Activated gamma-delta T cell treated with Interleukin-2 at 50 U/mL for 16 hours (primary cell): ENCODE measurements at regions not wholly inside any gene's neighbourhood (a gene's known extent, or its start where the extent isn't known, plus 50 kb on each side); places are given as distances from the start of the nearest gene placed in this dataset.
A peak's percentile ranks its signal among the peaks of the same experiment; 100 is the strongest.

Source experiments
- DNase-seq: peaks from one replicate; pipeline ENCODE4 v3.0.0-alpha.2; 2020

DNA sequence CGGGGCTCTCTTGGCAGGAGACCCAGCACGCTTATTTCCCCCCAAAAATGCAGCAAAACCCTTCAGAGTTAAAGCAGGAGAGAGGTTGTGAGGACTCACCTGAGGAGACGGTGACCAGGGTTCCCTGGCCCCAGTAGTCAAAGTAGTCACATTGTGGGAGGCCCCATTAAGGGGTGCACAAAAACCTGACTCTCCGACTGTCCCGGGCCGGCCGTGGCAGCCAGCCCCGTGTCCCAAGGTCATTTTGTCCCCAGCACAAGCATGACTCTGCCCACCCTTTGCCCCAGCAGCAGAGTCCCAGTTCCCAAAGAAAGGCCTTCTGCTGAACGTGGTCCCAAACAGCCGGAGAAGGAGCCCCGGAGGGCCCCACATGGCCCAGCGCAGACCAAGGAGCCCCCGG is 337.7 kb downstream of the TMEM121 start:
- DNase-seq = no peak

DNA sequence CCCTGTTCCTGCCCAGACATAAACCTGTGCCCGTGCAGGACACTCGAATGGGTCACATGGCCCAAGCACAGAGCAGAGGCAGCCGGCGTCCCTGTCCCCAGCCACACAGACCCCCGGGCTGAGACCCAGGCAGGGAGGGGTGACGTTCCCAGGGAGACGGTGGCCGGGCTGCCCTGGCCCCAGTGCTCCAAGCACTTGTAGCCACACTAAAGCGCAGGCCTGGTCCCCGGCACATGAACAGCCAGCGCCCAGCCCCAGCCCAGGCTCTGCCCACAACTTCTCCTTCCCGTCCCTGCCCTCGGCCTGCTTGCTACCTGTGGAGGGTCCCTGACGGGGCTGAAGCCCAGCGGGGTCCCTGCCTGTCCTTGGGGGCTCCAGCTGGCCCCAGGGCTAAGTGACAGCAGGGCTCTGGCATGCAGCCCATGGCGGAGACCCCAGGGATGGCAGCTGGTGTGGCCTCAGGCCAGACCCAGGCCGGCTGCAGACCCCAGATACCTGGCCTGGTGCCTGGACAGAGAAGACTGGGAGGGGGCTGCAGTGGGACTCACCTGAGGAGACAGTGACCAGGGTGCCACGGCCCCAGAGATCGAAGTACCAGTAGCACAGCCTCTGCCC is 338.4 kb downstream of the TMEM121 start:
- no peak for DNase-seq

DNA sequence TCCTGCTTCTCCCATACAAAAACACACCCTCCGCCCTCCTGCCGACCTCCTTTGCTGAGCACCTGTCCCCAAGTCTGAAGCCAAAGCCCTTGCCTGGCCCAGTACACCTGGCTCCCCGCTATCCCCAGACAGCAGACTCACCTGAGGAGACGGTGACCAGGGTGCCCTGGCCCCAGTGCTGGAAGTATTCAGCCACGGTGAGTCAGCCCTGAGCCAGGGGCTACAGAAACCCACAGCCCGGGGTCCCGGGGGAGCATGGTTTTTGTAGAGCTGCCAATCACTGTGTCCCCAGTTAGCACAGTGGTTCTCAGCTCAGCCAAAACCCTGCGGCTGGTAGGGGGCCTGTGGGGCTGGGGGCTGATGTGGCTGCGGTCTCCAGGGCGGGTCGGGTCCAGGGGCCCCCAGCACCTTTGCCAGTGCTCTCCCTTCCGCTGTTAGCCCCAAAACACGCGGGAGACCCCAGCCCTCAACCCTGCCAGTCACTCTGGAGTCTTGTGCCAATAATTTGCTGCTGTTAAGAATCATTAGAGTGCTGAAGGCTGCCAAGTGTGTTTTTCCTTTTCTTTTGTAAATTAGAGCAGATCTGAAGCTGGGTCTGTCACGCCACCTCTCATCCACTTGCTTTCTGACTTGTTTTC is 339.0 kb downstream of the TMEM121 start:
- DNase-seq = no peak

DNA sequence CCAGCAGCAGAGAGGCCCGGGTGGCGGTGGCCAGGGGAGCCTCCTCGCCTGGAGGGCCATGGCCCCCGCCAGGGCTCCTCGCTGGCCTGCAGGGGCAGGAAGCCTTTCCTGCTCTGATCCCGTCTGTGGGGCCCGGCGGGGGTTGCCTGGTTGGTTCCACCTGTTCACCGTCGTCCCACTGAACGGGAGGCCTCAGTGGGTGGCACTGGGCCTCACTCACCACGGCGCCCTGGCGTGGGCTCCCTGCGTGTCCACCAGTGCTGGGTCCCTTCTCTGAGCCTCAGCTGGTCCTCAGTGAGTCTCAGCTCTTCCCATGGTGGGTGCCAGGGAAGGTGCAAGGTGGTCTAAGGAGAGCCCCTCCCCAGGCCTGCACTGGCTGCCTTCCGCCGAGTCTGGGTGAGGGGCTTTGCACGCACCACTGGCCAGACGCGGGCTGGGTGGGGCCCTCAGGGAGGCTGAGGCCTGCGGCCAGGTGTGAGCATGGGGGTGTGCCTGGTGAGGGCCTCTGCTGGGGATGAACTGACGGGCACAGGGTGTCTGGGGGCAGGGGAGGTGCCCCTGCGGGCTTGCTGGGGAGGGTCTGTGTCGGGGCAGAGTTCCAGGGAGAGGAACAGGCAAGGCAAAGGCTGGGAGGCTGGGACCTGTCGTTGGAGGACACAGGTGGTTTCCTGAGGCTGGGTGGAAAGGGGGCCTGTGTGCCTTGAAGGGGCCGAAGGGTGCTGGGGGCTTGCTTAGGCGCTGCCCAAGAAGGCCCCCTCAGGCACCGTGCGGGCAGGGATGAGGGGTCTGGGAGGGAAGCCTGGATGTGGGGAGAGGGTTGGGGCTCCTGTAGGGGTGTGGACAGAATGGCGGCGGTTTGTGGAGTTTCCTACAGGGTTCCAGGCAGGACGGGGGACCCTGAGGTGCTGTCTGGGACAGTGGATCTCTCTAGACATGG is 339.8 kb downstream of the TMEM121 start:
- no peak for DNase-seq

DNA sequence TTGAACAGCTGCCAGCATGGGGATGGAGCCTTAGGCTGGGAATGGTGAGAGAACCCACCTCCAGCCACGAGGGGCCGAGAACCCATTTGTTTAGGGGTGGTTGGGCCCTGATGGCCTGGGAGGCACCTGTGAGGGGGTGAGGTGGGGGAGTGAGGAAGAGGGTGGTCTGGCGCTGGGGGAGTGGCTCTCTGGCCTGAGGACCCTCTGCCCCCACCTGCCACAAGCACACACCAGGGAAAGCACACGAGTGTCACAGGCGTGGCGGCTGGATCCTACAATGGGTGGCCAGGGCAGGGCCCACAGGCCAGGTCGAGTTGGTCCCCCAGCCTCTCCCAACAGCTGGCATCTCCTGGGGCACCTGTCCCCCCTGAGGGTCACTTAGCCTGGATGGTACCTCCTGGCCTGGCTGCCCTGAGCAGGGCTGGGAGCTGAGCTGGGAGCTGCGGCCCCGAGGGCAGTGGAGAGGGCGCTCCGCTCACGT is 340.5 kb downstream of the TMEM121 start:
- DNase-seq = no peak

DNA sequence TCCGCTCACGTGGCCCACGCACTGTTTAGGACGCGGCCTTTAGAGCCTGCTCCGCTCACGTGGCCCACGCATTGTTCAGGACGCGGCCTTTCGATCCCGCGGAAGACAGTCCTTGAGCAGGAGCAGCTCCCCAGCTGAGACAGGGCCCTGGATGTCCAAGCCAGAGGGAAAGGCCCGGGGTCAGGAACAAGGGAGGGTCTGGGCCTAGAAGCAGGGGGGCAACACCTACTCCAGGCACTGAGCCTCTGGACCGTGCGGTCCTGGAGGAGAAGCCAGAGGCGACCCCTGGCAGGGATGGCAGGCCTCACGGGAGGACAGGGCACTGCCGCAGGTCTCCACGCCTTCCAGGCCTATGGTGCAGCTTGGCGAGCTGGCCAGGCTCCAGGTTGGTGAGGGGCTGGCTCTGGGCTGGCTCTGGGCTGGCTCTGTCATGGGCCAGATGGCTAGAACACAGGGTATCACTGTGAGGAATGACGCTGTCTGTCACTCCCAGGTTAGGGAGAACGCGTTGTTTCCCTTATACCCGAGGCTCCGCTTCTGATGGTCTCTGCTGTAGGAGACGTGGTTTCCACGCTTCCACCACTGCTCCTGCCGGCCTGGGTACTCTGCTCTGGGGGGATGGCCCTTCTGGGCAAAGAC is 341.7 kb downstream of the TMEM121 start:
- DNase-seq = no peak

DNA sequence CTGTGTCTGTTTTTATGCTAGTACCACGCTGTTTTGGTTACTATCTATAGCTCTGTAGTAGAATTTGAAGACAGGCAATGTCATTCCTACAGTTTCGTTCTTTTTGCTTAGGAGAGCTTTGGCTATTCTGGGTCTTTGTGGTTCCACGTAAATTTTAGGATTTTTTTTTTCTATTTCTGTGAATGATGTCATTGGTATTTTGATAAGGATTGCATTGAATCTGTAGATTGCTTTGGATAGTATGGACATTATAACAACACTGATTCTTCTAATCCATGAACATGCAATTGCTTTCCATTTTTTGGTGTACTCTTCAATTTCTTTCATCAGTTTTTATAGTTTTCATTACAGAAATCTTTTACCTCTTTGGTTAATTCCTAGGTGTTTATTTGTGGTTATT is 345.2 kb downstream of the TMEM121 start:
- no peak for DNase-seq

DNA sequence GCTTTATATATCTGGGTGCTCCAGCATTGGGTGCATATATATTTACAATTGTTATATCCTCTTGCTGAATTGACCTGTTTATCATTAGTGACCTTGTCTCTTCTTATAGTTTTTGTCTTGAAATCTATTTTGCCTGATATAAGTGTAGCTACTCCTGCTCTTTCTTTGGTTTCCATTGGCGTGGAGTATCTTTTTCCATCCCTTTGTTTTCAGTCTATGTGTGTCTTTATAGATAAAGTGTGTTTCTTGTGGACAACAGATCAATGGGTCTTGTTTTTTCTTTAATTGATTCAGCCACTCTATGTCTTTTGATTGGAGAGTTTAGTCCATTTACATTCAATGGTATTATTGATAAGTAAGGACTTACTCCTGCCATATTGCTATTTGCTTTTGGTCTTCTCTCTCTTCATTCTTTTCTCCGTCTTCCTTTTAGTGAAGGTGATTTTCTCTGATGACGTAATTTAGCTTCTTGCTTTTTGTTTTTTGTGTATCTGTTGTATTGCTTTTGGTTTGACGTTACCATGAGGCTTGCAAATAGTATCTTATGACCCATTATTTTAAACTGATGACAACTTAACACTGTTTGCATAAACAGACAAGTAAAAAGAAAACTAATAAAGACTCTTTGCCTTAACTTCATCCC is 347.6 kb downstream of the TMEM121 start:
- no peak for DNase-seq

DNA sequence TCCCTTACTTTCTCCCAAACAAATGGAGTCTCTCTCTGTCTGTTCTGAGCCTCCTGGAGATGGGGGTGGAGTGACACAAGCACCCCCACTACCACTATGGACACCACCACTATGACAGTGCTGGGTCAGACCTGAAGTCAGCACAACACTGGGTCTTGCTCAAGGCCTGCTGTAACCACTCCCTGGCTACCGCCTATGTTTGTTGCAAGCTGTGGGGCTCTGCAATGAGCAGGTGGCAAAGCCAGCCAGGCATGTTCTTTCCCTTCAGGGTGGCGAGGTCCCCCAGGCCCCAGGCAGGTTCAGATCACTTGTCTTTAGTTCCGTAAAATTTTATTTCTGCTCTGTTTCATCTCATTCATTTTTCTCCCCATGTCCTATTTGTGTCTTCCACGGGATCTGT is 349.8 kb downstream of the TMEM121 start:
- DNase-seq = peak; percentile 3

DNA sequence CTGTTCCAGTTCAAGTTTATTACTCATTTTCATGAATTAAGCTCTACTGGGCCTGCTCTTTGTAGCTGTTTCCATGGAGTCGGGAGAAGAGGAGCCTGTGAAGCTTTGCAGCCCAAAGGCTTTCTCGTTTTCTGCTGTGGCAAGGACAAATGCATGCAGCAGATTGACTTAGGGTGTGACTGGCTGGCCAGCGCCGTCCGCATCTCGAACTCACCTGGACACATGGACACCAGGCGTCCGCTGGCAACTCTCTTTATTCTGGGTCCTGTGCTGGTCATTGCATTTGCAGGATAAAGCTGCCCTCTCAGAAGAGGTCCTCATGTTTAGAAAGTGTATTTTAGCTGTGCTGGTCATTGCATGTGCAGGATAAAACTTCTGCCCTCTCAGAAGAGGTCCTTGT is 350.4 kb downstream of the TMEM121 start:
- DNase-seq = peak; percentile 2

DNA sequence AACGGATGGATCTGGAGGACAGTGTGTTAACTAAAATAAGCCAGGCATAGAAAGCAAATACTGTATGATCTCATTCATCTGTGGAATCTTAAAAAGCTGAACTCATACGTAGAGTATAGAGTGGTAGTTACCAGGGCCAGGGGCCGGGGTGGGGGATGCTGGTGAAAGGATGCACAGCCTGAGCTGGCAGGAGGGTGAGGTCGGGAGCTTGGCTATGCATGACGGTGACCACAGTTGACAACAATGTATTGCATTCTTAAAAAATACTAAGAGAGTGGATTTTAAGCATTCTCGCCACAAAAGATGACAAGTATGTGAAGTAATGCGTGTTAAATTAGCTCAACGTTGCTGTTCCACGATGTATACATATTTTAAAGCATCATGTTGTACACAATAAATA is 351.3 kb downstream of the TMEM121 start:
- DNase-seq = no peak

DNA sequence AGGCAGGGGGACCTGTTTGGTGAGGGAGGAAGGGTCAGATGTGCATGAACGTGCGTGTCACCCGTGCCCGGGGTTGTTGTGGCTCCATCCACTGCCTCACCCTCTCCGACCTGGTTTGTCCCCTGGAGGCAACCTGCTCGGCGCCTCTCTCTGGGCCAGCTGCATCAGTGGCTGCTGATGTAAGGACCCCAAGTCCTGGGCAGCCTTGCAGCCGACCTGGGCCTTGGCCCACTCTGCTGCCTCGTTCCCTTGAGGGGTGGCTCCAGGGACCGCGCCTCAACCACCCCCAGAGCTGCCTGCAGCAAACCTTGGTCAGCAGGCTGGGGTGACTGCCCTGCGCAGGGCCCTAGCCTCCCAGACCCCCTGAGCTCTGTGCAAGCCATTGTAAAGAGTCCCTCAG is 351.7 kb downstream of the TMEM121 start:
- peak; percentile 2 for DNase-seq

DNA sequence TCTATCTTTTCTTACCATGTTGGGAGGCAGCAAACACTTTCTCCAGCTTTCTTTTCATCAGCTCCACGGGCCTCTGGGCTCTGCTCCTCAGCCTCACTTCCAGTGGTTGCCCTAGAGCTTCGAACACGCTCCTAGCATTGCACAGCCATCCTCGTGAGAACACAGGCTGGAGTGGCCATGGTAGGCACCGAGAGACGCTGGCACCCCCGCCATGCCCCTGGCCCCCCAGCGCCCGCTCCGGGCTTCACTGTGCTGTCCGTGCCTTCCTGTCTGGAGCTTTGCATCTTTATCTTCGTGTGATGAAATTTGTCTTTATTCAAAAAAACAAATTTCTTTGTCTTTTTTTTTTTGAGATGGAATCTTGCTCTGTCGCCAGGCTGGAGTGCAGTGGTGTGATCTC is 352.2 kb downstream of the TMEM121 start:
- no peak for DNase-seq

DNA sequence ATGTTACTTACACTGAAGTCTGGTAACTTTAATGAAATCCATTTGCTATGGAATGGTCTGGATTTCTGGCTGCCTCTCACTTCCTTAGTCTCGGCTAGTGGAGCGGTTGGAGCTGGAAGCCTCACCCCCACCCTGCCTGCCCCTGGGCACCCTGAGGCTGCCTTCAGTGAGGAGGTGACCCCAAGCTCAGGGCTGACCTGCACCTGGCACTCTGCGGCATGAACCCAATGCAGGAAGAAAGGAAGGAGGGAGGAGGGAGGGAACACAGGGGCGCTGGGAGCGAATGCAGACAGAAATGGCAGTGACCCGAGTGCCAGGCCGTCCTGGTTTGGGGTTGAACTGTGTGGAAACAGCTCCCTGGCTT is 353.1 kb downstream of the TMEM121 start:
- no peak for DNase-seq

DNA sequence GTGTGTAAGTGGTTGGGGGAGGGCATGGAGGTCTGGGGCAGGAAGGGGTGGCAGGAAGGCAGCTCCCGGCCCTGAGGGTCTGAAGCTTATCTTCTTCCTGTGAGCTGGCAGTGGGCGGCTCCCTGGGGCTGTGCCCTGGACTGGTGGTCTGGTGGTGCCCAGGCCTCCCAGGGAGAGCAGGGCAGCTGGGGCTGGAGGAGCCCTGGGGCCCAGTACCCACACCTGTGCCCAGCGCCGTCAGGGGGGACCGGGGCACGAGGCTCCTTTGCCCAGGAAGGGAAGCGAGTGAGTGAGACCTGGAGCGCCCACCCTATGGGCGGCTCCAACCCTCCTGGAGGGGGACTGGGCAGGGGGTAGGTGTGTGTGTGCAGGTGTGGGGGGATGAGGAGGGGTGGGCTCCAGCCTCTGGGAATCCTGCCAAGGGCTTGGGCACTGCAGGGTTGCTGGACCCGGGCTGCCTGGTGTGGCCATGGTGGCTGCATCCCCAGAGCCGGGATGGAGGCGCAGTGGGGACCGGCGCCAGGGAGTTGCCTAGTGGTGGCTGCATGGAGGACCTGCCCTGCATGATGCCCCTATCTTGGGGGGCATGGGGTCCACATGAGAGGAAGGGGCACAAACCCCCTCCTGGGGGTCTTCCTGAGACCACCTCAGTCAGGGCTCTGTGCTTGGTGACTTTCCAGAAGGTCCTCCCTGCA is 353.6 kb downstream of the TMEM121 start:
- DNase-seq = peak; percentile 26

DNA sequence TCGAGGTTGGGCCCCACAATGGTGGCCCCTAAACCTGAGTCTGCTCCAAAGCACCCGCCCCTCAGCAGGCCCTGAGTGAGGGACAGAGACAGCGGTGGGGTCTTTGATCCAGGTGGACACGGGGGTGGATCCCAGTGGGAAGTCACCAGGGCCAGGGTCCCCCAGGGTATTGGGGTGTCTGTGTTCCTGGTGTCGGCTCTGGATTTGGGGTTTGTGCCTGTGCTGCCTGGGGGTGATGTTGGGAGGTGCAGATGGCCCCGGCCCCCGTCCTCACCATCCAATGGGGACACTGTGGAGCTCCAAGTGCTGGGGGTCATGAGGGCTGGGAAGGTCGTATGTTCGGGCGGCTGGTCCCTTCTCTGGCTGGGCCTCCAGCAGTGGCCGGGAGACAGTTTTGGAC is 354.2 kb downstream of the TMEM121 start:
- DNase-seq = peak; percentile 3

DNA sequence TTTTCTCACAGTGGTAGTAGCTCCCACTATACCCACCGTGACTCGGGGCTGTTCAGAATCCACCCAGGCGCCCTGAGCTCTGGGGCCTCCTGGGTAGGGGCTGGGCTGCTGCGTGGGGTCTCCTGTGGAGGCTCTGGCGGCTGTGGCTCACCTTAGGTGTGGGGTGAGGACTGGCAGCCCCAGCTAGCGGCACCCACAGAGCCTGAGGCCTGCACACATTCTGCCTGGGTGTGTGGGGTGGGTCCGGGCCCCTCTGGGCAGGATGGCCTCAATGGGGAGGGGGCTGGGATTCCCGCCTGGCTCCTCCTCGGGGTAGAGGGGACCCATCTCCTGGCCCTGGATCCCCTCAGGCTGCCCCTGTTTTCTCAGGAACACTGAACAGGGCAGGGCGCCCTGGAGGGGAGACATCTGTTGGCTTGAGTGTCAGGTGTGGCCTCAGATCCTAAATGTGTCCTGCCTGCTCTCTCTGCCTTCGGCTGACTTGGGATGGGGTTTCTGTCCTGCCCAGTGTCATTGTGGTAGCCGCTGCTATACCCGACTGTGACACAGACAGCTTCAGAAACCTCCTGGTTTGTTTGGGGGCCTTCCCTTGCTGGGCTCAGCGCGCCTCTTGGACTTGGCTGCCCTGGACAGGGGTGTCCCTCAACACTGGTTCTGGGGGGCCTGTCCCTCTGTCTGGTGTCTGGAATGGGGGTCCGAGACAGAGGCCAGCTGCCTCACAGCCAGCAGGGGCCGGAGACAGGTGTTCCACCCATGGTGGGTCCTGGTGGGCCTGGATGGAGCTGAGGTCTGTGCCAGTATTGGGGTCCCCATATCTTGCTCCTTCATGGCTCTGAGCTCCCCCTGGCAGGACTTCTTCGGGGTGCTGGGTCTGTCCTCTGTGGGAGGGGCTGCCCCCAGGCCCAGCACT is 354.9 kb downstream of the TMEM121 start:
- peak; percentile 3 for DNase-seq

DNA sequence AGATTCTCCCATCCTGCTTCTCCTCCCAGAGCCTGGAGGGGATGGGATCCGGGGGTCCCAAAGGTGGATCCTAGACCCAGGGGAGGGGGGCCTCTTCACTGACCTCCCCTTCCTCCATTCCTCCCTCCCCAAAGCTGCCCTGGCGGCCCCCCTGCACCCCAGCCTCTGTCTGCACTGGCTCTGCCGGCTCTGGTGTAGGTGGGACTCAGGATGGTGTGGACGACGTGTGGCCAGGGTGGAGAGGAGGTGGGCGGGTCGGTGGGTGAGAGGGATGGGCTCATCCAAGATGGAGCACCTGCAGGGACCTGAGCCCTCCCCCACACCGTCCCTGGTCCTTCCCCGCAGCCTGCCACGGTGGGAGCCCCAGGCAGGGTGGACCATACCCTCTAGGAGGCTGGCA is 355.6 kb downstream of the TMEM121 start:
- peak; percentile 1 for DNase-seq

DNA sequence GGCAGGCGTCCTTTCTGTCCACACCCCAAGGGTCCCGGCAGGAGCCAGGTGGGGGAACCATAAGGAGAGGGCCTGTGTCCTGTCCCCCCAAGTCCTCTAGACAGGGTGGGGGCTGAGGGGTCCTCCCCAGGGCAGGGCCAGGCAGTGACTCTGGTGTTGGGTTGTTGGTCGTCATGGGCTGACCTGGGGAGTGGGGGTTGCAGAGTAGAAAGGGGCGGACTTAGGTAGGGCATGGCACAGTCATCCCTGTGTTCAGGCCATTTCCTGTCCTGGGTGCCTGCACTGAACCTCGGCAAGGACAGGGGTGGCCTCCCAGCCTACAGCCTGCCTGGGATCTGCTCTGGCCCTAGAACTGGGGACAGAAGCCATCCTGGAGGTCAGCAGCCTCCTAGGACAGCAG is 356.2 kb downstream of the TMEM121 start:
- peak; percentile 1 for DNase-seq

DNA sequence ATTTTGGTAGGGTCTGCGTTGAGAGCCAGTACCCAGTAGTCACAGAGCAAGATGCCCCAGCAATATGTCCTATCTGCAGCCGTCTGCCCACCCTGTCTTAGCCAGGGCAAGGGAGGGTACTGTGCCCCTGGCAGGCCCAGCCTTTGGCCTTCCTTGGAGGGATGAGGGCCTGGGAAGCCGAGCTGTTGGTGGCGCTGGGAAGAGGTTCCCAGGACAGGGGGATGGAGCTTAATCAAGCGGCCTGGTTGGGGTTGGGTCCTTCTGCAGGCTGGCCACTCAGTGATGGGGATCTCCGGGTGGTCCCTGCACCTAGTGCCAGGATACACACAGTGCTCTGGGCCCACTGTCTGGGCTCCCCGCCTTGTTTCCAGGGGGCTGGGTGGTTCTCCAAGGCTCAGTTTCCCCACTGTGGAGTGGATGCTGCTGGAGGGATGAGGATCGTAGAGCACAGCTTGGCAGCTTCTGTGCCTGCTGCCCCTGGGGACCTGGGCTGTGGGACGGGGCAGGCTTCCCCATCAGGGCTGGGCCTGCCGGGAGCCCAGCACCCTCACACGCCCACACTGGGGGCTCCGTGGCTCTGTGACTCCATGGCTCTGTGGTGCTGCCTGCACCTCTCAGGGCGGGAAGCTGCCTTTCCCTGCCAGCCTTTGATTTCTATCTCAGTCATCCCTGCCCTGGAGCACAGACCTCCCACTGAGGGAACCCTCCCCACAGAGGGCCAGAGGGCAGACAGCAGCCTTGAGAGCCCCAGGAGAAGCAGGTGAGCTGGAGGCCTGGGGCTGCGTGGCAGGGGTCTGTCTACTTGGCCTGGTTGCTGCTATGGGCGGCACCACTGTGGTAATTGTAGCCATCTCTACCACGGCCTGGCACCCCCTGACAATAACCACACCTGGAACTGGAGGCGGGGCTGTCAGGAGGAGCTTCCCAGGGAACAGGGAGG is 357.0 kb downstream of the TMEM121 start:
- no peak for DNase-seq
